Panc1 (cell line): ENCODE measurements at regions not wholly inside any gene's neighbourhood (a gene's known extent, or its start where the extent isn't known, plus 50 kb on each side); places are given as distances from the start of the nearest gene placed in this dataset.

Experiments
- ATAC-seq: fragments of 200-7000 bp; cut with Tn5 transposase; 2 replicates; pipeline ENCODE4 v1.9.1; 2020; ENCODE audit warnings: mild to moderate bottlenecking, moderate library complexity
- BruUV-seq: library from RNA; stranded (reverse); fragments of 400-500 nt; replicated peaks from 2 replicates; lab custom pipeline; 2021; lab: Mats Ljungman, UMichigan
- CTCF ChIA-PET: fragments of 300-600 bp; sonication (Branson Sonifier 250); formaldehyde crosslinking; loops from one replicate; lab custom pipeline; 2022; ENCODE audit warnings: antibody characterized with exemption; lab: Charles Lee
- POLR2A ChIA-PET: fragments of 300-600 bp; sonication (Branson Sonifier 250); formaldehyde crosslinking; loops from one replicate; lab custom pipeline; 2022; ENCODE audit warnings: antibody characterized with exemption; lab: Charles Lee
- DNase-seq: peaks from one replicate; pipeline ENCODE4 v3.0.0-alpha.2; 2010; ENCODE audit warnings: low read depth, low spot score
- H3K27ac ChIP-seq: 2 replicates; pipeline ENCODE4 v1.5.1; 2011; ENCODE audit warnings: mild to moderate bottlenecking, low read length, inconsistent platforms
- H3K27me3 ChIP-seq: fragments of 200-500 bp; sonication (Bioruptor generic); 2 replicates; pipeline ENCODE4 v1.6.0; 2014; ENCODE audit warnings: low read length, inconsistent platforms; ENCODE audit not compliant: control insufficient read depth, insufficient read depth
- H3K36me3 ChIP-seq: fragments of 200-500 bp; sonication (Bioruptor generic); 2 replicates; pipeline ENCODE4 v1.5.1; 2014; ENCODE audit warnings: inconsistent platforms, mild to moderate bottlenecking, low read length, moderate library complexity; ENCODE audit not compliant: control insufficient read depth, insufficient read depth
- H3K4me1 ChIP-seq: 2 replicates; pipeline ENCODE4 v1.5.1; 2011; ENCODE audit warnings: inconsistent platforms, mild to moderate bottlenecking, low read length, moderate library complexity; ENCODE audit not compliant: control insufficient read depth, insufficient read depth
- H3K4me3 ChIP-seq, 2 experiments: 2 replicates each; pipeline ENCODE4 v1.5.1; 2011 to 2012; ENCODE audit warnings: low read depth in 2 of 2, low read length in 2 of 2, mild to moderate bottlenecking in 2 of 2, inconsistent platforms in 1 of 2, moderate library complexity in 1 of 2
- H3K9me3 ChIP-seq: fragments of 200-500 bp; sonication (Bioruptor generic); 2 replicates; pipeline ENCODE4 v1.5.1; 2014; ENCODE audit warnings: low read depth, mild to moderate bottlenecking, inconsistent platforms, low read length, moderate library complexity; ENCODE audit not compliant: control insufficient read depth, insufficient read depth
- CTCF ChIP-seq: fragments of 450-650 bp; IDR thresholded peaks from 2 replicates; pipeline ENCODE4 v1.5.1; 2017; ENCODE audit warnings: mild to moderate bottlenecking
- POLR2AphosphoS5 ChIP-seq: IDR thresholded peaks from 2 replicates; pipeline ENCODE4 v1.6.1; 2012; ENCODE audit warnings: mild to moderate bottlenecking, low read depth, low read length, moderate library complexity
- SIN3A ChIP-seq: IDR thresholded peaks from 2 replicates; pipeline ENCODE4 v1.6.1; 2012; ENCODE audit warnings: low read depth, mild to moderate bottlenecking, low read length, moderate library complexity, borderline replicate concordance; ENCODE audit not compliant: insufficient read depth
- TCF7L2 ChIP-seq: IDR thresholded peaks from 2 replicates; pipeline ENCODE4 v1.6.1; 2011; ENCODE audit warnings: mild to moderate bottlenecking, low read depth, low read length, inconsistent platforms
- in situ Hi-C: cut with HindIII; loops from 2 replicates; pipeline ENCODE4 v1.10.0; 2016; ENCODE audit warnings: low sequenced_read_pairs, low pct_unique_long_range_greater_than_20kb
- intact Hi-C: fragments of 100-400 bp; cut with micrococcal nuclease; formaldehyde crosslinking; loops from one replicate; pipeline ENCODE4 v1.10.0; 2022; ENCODE audit not compliant: unreplicated experiment
- TF ChIP-seq, protein P1 (sequence below), 2 experiments: IDR thresholded peaks; 2 replicates each; pipeline ENCODE4 v1.6.1; 2011 to 2012; ENCODE audit warnings: low read depth in 2 of 2, control low read depth in 1 of 2, low read length in 1 of 2, mild to moderate bottlenecking in 1 of 2, moderate library complexity in 1 of 2; ENCODE audit not compliant: insufficient read depth in 1 of 2

DNA sequence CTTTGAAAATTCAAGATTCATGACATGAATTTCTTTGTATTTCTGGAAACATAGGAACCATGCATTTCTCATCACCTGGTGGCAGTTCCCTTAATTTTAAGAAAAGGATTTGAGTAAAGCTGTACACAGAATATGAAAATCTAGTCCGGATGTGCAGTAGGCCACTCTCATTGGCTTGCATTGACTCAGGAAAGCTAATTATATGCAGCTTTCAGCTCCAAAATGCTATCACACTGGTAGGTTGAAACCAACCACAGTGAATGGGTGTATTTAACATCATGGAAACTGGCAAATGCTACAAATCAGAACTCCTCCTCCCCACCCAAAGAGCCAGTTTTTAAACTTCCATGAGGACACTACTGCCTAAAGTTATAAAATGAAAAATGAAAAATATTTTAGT lies 161.6 kb upstream of the FBXL17 start:
- POLR2A ChIA-PET: no interaction called here
- H3K4me1 ChIP-seq: no peaks in the 10 kb centered on the region
- no peak overlapping the region for H3K27ac ChIP-seq
- no peak overlapping the region for H3K4me3 ChIP-seq
- peaks cover 3% of the 10 kb centered on the region; the same call in 1 of the 2 replicates for H3K27me3 ChIP-seq
- no peaks in the 10 kb centered on the region for H3K9me3 ChIP-seq
- TF ChIP-seq, protein P1, sequence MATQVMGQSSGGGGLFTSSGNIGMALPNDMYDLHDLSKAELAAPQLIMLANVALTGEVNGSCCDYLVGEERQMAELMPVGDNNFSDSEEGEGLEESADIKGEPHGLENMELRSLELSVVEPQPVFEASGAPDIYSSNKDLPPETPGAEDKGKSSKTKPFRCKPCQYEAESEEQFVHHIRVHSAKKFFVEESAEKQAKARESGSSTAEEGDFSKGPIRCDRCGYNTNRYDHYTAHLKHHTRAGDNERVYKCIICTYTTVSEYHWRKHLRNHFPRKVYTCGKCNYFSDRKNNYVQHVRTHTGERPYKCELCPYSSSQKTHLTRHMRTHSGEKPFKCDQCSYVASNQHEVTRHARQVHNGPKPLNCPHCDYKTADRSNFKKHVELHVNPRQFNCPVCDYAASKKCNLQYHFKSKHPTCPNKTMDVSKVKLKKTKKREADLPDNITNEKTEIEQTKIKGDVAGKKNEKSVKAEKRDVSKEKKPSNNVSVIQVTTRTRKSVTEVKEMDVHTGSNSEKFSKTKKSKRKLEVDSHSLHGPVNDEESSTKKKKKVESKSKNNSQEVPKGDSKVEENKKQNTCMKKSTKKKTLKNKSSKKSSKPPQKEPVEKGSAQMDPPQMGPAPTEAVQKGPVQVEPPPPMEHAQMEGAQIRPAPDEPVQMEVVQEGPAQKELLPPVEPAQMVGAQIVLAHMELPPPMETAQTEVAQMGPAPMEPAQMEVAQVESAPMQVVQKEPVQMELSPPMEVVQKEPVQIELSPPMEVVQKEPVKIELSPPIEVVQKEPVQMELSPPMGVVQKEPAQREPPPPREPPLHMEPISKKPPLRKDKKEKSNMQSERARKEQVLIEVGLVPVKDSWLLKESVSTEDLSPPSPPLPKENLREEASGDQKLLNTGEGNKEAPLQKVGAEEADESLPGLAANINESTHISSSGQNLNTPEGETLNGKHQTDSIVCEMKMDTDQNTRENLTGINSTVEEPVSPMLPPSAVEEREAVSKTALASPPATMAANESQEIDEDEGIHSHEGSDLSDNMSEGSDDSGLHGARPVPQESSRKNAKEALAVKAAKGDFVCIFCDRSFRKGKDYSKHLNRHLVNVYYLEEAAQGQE (IDR thresholded peaks at IDR 0.05; ENCODE audit: insufficient read depth in 1 of 2, low read depth in 2 of 2, low read length in 1 of 2): no peak
- TF ChIP-seq POLR2AphosphoS5: no peak
- TF ChIP-seq TCF7L2: no peak
- TF ChIP-seq CTCF: no peak
- no peak for TF ChIP-seq SIN3A
- no peak for DNase-seq
- CTCF ChIA-PET: no interaction called here
- ATAC-seq: no peak
- BruUV-seq: no TSS peak
- no peaks in the 10 kb centered on the region for H3K36me3 ChIP-seq
- in situ Hi-C loops: no loop called here
- intact Hi-C loops: no loop called here

DNA sequence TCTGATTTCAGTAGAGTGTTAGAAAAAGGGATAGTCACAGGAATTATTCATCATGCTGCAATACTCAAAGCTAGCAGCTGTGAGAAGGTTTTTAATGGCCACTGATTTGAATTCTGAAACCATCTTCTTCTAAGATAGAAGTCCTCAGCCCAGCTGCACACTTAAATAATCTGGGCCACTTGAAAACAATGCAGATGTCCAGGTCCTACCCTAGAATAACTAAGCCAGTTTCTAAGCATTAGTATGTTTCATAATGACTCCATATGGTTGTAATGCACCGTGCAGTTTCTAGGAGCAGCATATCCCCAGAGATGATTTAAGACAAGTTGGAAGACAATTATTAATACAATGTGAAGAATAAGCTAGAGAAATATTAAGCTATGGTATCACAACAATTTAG lies 159.9 kb upstream of the FBXL17 start:
- intact Hi-C loops (no loop called here), in situ Hi-C loops (no loop called here)
- H3K27ac ChIP-seq: no peak overlapping the region
- no peak for ATAC-seq
- no peak for DNase-seq
- TF ChIP-seq SIN3A: no peak
- TF ChIP-seq TCF7L2: no peak
- TF ChIP-seq, protein P1 (IDR thresholded peaks at IDR 0.05; ENCODE audit: insufficient read depth in 1 of 2, low read depth in 2 of 2, low read length in 1 of 2): no peak
- no peak for TF ChIP-seq POLR2AphosphoS5
- no peak for TF ChIP-seq CTCF
- H3K4me3 ChIP-seq: no peak overlapping the region
- H3K4me1 ChIP-seq: no peaks in the 10 kb centered on the region
- no TSS peak for BruUV-seq
- H3K9me3 ChIP-seq: no peaks in the 10 kb centered on the region
- ChIA-PET POLR2A (no interaction called here), CTCF (no interaction called here)
- H3K36me3 ChIP-seq: no peaks in the 10 kb centered on the region
- H3K27me3 ChIP-seq: peaks cover 8% of the 10 kb centered on the region; the same call in 1 of the 2 replicates
